ENCODE measurements at regions not wholly inside any gene's neighbourhood (a gene's known extent, or its start where the extent isn't known, plus 50 kb on each side); places are given as distances from the start of the nearest gene placed in this dataset.

DNA sequence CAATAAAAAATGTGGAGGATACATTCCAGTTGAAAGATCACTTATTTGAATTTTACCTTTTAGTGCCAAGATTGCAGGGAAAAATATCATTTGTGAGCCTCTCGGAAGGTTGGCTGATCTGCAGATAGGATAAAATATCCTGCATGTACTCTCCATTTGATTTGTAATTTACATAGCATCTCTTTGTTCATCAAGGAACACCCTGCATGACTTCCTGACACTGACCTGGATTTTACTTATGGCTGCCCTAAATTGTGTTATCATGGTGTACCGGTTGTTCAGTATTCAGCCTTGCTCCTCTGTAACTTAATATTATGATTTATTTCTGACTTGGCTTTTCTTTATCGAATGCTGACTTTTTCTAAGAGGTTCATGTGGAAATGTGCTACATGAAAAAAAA, 226.4 kb downstream of the PIK3C3 start:
- no peak for TF ChIP-seq EP300 (IDR thresholded peaks at IDR 0.05)
- TF ChIP-seq, protein P1, sequence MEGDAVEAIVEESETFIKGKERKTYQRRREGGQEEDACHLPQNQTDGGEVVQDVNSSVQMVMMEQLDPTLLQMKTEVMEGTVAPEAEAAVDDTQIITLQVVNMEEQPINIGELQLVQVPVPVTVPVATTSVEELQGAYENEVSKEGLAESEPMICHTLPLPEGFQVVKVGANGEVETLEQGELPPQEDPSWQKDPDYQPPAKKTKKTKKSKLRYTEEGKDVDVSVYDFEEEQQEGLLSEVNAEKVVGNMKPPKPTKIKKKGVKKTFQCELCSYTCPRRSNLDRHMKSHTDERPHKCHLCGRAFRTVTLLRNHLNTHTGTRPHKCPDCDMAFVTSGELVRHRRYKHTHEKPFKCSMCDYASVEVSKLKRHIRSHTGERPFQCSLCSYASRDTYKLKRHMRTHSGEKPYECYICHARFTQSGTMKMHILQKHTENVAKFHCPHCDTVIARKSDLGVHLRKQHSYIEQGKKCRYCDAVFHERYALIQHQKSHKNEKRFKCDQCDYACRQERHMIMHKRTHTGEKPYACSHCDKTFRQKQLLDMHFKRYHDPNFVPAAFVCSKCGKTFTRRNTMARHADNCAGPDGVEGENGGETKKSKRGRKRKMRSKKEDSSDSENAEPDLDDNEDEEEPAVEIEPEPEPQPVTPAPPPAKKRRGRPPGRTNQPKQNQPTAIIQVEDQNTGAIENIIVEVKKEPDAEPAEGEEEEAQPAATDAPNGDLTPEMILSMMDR (IDR thresholded peaks at IDR 0.05) = no peak
